PC-3 (cell line): ENCODE measurements at regions not wholly inside any gene's neighbourhood (a gene's known extent, or its start where the extent isn't known, plus 50 kb on each side); places are given as distances from the start of the nearest gene placed in this dataset.

Experiments
- ATAC-seq: fragments of 200-7000 bp; cut with Tn5 transposase; 2 replicates; pipeline ENCODE4 v1.9.1; 2020; ENCODE audit warnings: mild to moderate bottlenecking, moderate library complexity
- BruUV-seq: library from RNA; stranded (reverse); fragments of 400-500 nt; replicated peaks from 2 replicates; lab custom pipeline; 2021; lab: Mats Ljungman, UMichigan
- CTCF ChIA-PET: fragments of 300-600 bp; sonication (Branson Sonifier 250); formaldehyde crosslinking; loops from one replicate; lab custom pipeline; 2022; ENCODE audit warnings: antibody characterized with exemption; lab: Charles Lee
- POLR2A ChIA-PET: fragments of 300-600 bp; sonication (Branson Sonifier 250); formaldehyde crosslinking; loops from one replicate; lab custom pipeline; 2022; ENCODE audit warnings: antibody characterized with exemption; ENCODE audit not compliant: unreplicated experiment; lab: Charles Lee
- DNase-seq: peaks from one replicate; pipeline ENCODE4 v3.0.0-alpha.2; 2015
- H2AFZ ChIP-seq: fragments of 300-600 bp; sonication (generic); 2 replicates; pipeline ENCODE4 v1.6.0; 2016; ENCODE audit warnings: antibody characterized with exemption, low read length
- H3F3A ChIP-seq: fragments of 300-600 bp; sonication (generic); one replicate; pipeline ENCODE4 v1.6.0; 2017; ENCODE audit warnings: antibody characterized with exemption, low read length, control low read depth, mild to moderate bottlenecking; ENCODE audit not compliant: unreplicated experiment
- H3K27ac ChIP-seq: fragments of 300-600 bp; sonication (generic); 2 replicates; pipeline ENCODE4 v1.5.1; 2016; ENCODE audit warnings: mild to moderate bottlenecking, low read length
- H3K27me3 ChIP-seq: fragments of 300-600 bp; sonication (generic); 2 replicates; pipeline ENCODE4 v1.6.1; 2016; ENCODE audit warnings: low read length, mixed read lengths
- H3K36me3 ChIP-seq: fragments of 300-600 bp; sonication (generic); 2 replicates; pipeline ENCODE4 v1.6.1; 2016; ENCODE audit warnings: low read depth, mixed run types, low read length, mixed read lengths
- H3K4me1 ChIP-seq: fragments of 300-600 bp; sonication (generic); 2 replicates; pipeline ENCODE4 v1.5.1; 2016; ENCODE audit warnings: low read length; ENCODE audit not compliant: insufficient read depth
- H3K4me2 ChIP-seq: fragments of 300-600 bp; sonication (generic); 2 replicates; pipeline ENCODE4 v1.6.0; 2016; ENCODE audit warnings: low read length
- H3K4me3 ChIP-seq: fragments of 300-600 bp; sonication (generic); 2 replicates; pipeline ENCODE4 v1.5.1; 2016; ENCODE audit warnings: mild to moderate bottlenecking, low read length, mixed read lengths
- H3K79me2 ChIP-seq: fragments of 300-600 bp; sonication (generic); 2 replicates; pipeline ENCODE4 v1.6.1; 2017; ENCODE audit warnings: low read length, mixed read lengths
- H3K9ac ChIP-seq: fragments of 300-600 bp; sonication (generic); 2 replicates; pipeline ENCODE4 v1.6.0; 2016; ENCODE audit warnings: mild to moderate bottlenecking, low read length
- H3K9me2 ChIP-seq: fragments of 300-600 bp; sonication (generic); replicated peaks from 2 replicates; pipeline ENCODE4 v1.6.1; 2016; ENCODE audit warnings: mixed run types, low read length, mixed read lengths
- H3K9me3 ChIP-seq: fragments of 300-600 bp; sonication (generic); 2 replicates; pipeline ENCODE4 v1.6.1; 2016; ENCODE audit warnings: low read length, mixed read lengths
- H4K20me1 ChIP-seq: fragments of 300-600 bp; sonication (generic); 2 replicates; pipeline ENCODE4 v1.6.1; 2016; ENCODE audit warnings: low read length, mixed read lengths
- EZH2 ChIP-seq: fragments of 300-600 bp; sonication (generic); IDR thresholded peaks from one replicate; pipeline ENCODE4 v1.6.1; 2017; ENCODE audit warnings: antibody characterized with exemption, mild to moderate bottlenecking, low read length; ENCODE audit not compliant: unreplicated experiment
- EZH2phosphoT487 ChIP-seq: fragments of 300-600 bp; sonication (generic); IDR thresholded peaks from 2 replicates; pipeline ENCODE4 v1.6.1; 2018; ENCODE audit warnings: mild to moderate bottlenecking, antibody characterized with exemption, low read length, borderline replicate concordance
- intact Hi-C: fragments of 100-400 bp; cut with micrococcal nuclease; formaldehyde crosslinking; loops from 2 replicates; pipeline ENCODE4 v1.9.0; 2023
- TF ChIP-seq, protein P1 (sequence below): fragments of 300-600 bp; sonication (generic); conservative IDR thresholded peaks from 2 replicates; pipeline ENCODE4 v1.5.1; 2017; ENCODE audit warnings: antibody characterized with exemption, low read depth, mild to moderate bottlenecking, low read length

GRCh38 chr9:7388755-7389154, 410.8 kb downstream of the DMAC1 start:
- Histone ChIP-seq H3K36me3 (no peaks in the 10 kb centered on the region), H3K79me2 (no peaks in the 10 kb centered on the region), H3K27me3 (no peaks in the 10 kb centered on the region), H3K4me3 (no peak overlapping the region), H3K9me3 (no peaks in the 10 kb centered on the region), H3K4me2 (no peak overlapping the region), H3K9me2 (no peaks in the 10 kb centered on the region), H3K27ac (no peak overlapping the region), H4K20me1 (no peaks in the 10 kb centered on the region), H3K9ac (no peak overlapping the region), H2AFZ (no peak overlapping the region), H3K4me1 (no peaks in the 10 kb centered on the region), H3F3A (no peaks in the 10 kb centered on the region)
- ATAC-seq (no peak), DNase-seq (no peak)
- ChIA-PET POLR2A (no interaction called here), CTCF (no interaction called here)
- intact Hi-C loops: no loop called here
- no peak for TF ChIP-seq EZH2phosphoT487
- no peak for TF ChIP-seq EZH2
- TF ChIP-seq, protein P1, sequence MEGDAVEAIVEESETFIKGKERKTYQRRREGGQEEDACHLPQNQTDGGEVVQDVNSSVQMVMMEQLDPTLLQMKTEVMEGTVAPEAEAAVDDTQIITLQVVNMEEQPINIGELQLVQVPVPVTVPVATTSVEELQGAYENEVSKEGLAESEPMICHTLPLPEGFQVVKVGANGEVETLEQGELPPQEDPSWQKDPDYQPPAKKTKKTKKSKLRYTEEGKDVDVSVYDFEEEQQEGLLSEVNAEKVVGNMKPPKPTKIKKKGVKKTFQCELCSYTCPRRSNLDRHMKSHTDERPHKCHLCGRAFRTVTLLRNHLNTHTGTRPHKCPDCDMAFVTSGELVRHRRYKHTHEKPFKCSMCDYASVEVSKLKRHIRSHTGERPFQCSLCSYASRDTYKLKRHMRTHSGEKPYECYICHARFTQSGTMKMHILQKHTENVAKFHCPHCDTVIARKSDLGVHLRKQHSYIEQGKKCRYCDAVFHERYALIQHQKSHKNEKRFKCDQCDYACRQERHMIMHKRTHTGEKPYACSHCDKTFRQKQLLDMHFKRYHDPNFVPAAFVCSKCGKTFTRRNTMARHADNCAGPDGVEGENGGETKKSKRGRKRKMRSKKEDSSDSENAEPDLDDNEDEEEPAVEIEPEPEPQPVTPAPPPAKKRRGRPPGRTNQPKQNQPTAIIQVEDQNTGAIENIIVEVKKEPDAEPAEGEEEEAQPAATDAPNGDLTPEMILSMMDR: no peak
- no TSS peak for BruUV-seq

- DNase-seq (no peak), ATAC-seq (no peak)
- no peaks in the 10 kb centered on the region for H4K20me1 ChIP-seq
- H3K4me2 ChIP-seq: no peak overlapping the region
- no peak overlapping the region for H3K27ac ChIP-seq
- H3K9me2 ChIP-seq: no peaks in the 10 kb centered on the region
- no peaks in the 10 kb centered on the region for H3K4me1 ChIP-seq
- BruUV-seq: no TSS peak
- no peaks in the 10 kb centered on the region for H3F3A ChIP-seq
- no peaks in the 10 kb centered on the region for H3K36me3 ChIP-seq
- H3K79me2 ChIP-seq: no peaks in the 10 kb centered on the region
- no peak overlapping the region for H2AFZ ChIP-seq
- ChIA-PET POLR2A (no interaction called here), CTCF (no interaction called here)
- no peaks in the 10 kb centered on the region for H3K9me3 ChIP-seq
- H3K27me3 ChIP-seq: no peaks in the 10 kb centered on the region
- intact Hi-C loops: no loop called here
- no peak overlapping the region for H3K9ac ChIP-seq
- no peak overlapping the region for H3K4me3 ChIP-seq
- TF ChIP-seq EZH2: no peak
- no peak for TF ChIP-seq EZH2phosphoT487
- TF ChIP-seq, protein P1: no peak
Measured at GRCh38 chr9:7387840-7388239, 411.7 kb downstream of the DMAC1 start.

DNA sequence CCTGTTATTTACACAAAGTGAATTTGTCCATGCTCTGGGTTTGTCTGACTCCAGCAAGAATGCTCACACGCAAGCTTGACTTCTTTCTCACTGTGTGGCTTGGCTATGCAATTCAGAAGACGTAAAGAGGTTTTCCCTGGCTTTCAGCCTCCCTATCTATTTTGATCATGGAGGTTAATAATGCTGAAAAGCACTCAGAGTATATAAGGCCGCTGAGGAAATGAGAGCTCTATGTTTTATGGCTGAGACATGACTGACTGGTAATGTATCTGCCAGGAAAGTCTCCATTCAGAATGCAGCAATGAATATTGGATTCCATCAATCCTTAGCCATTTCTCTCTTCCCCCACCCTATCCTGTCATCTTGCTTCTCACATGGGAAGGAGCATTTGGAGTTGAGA, 417.3 kb downstream of the DMAC1 start:
- BruUV-seq: no TSS peak
- Histone ChIP-seq H3K4me1 (no peaks in the 10 kb centered on the region), H3K9me2 (no peaks in the 10 kb centered on the region), H3K9ac (no peak overlapping the region), H3K27ac (no peak overlapping the region), H3K36me3 (no peaks in the 10 kb centered on the region), H3K9me3 (no peaks in the 10 kb centered on the region), H2AFZ (no peak overlapping the region), H4K20me1 (no peaks in the 10 kb centered on the region), H3K79me2 (no peaks in the 10 kb centered on the region), H3K27me3 (no peaks in the 10 kb centered on the region), H3K4me2 (no peak overlapping the region), H3K4me3 (no peak overlapping the region), H3F3A (no peaks in the 10 kb centered on the region)
- intact Hi-C loops: no loop called here
- POLR2A ChIA-PET: no interaction called here
- no peak for ATAC-seq
- no peak for DNase-seq
- CTCF ChIA-PET: interaction anchor here (0.5 kb wide), 1 partner anchor 148 kb away, joined by 16 read pairs; no protein-coding TSS in a partner anchor
- TF ChIP-seq, protein P1: no peak
- TF ChIP-seq EZH2: no peak
- no peak for TF ChIP-seq EZH2phosphoT487
